Karpas-422 (cell line): ENCODE measurements at regions not wholly inside any gene's neighbourhood (a gene's known extent, or its start where the extent isn't known, plus 50 kb on each side); places are given as distances from the start of the nearest gene placed in this dataset.

ENCODE experiments used
- DNase-seq: peaks from one replicate; pipeline ENCODE4 v3.0.0-alpha.2; 2015
- H2AFZ ChIP-seq: fragments of 200-600 bp; sonication (generic); 2 replicates; pipeline ENCODE4 v1.6.1; 2014; ENCODE audit warnings: antibody characterized with exemption, low read length, mixed read lengths
- H3K27ac ChIP-seq: fragments of 200-600 bp; sonication (generic); 2 replicates; pipeline ENCODE4 v1.5.1; 2014; ENCODE audit warnings: mild to moderate bottlenecking, low read length, moderate library complexity
- H3K27me3 ChIP-seq: fragments of 200-600 bp; sonication (generic); 2 replicates; pipeline ENCODE4 v1.6.1; 2014; ENCODE audit warnings: low read length, mixed read lengths
- H3K36me3 ChIP-seq: fragments of 200-600 bp; sonication (generic); 2 replicates; pipeline ENCODE4 v1.6.1; 2014; ENCODE audit warnings: low read length, mixed read lengths; ENCODE audit not compliant: insufficient read depth
- H3K4me1 ChIP-seq: fragments of 200-600 bp; sonication (generic); 2 replicates; pipeline ENCODE4 v1.6.1; 2014; ENCODE audit warnings: mild to moderate bottlenecking, low read length, mixed read lengths
- H3K4me2 ChIP-seq: fragments of 200-600 bp; sonication (generic); 2 replicates; pipeline ENCODE4 v1.6.1; 2014; ENCODE audit warnings: low read length, low read depth, mild to moderate bottlenecking; ENCODE audit not compliant: poor library complexity, severe bottlenecking
- H3K4me3 ChIP-seq: fragments of 200-600 bp; sonication (generic); 2 replicates; pipeline ENCODE4 v1.5.1; 2014; ENCODE audit warnings: mild to moderate bottlenecking, antibody characterized with exemption, low read length, mixed read lengths
- H3K79me2 ChIP-seq: fragments of 200-600 bp; sonication (generic); 2 replicates; pipeline ENCODE4 v1.6.1; 2014; ENCODE audit warnings: mild to moderate bottlenecking, low read length, mixed read lengths
- H3K9ac ChIP-seq: fragments of 200-600 bp; sonication (generic); 2 replicates; pipeline ENCODE4 v1.6.0; 2014; ENCODE audit warnings: low read length
- H3K9me2 ChIP-seq: fragments of 200-600 bp; sonication (generic), shearing (Covaris generic); replicated peaks from 2 replicates; pipeline ENCODE4 v1.6.0; 2014; ENCODE audit warnings: mild to moderate bottlenecking, low read length, moderate library complexity; ENCODE audit not compliant: insufficient read depth
- H3K9me3 ChIP-seq: fragments of 300-700, 200-600 bp; sonication (generic); 2 replicates; pipeline ENCODE4 v1.6.1; 2014; ENCODE audit warnings: low read length, mixed read lengths
- H4K20me1 ChIP-seq: fragments of 200-600 bp; sonication (generic); 2 replicates; pipeline ENCODE4 v1.6.1; 2014; ENCODE audit warnings: mild to moderate bottlenecking, antibody characterized with exemption, low read length, low read depth; ENCODE audit not compliant: insufficient read depth

DNA sequence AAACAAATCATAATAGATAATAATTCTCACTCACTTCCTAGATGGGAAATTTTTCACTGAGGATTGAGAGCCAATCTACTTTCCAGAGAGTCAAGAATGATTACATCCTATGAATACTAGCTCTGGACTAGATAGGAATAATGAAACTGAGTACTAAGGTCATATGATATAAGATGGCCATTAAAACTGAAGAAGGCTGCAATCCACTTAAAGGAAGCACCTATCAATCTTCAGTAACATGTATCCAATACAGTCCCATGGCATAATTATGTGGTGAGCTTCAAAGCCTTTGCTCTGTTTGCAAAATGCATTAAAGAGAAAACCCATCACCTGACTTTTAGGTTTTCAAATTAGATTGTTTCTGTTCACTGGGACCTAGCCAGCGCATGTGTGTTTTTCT, 398.0 kb upstream of the MEIS1 start:
- Histone ChIP-seq H3K27ac (no peak overlapping the region), H3K27me3 (no peaks in the 10 kb centered on the region), H3K79me2 (no peaks in the 10 kb centered on the region), H3K9me3 (no peaks in the 10 kb centered on the region), H3K36me3 (no peaks in the 10 kb centered on the region), H3K4me3 (no peak overlapping the region), H3K9me2 (no peaks in the 10 kb centered on the region), H4K20me1 (no peaks in the 10 kb centered on the region), H3K4me1 (no peaks in the 10 kb centered on the region), H3K9ac (no peak overlapping the region), H3K4me2 (no peak overlapping the region), H2AFZ (no peak overlapping the region)
- DNase-seq: no peak

DNA sequence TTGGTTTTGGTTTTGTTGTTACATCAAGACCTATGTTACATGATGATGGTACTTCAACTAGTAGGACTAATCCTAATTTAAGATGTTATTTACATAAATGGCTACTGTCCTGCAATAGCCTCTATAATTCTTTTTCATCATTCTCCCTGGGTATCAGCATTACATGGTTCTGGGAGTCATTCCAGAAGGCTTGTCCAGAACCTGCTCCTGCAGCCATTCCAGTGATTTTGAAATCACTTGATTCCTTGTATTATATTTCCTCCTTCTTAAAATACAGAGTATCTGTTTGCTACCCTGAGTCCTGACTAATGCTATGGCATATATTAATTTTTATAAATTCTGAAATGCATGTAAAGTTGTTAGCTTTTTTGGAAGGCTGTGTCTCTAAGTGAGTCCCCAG, 400.5 kb upstream of the MEIS1 start:
- Histone ChIP-seq H3K36me3 (no peaks in the 10 kb centered on the region), H2AFZ (no peak overlapping the region), H3K4me2 (no peak overlapping the region), H3K27me3 (no peaks in the 10 kb centered on the region), H3K9me2 (no peaks in the 10 kb centered on the region), H4K20me1 (no peaks in the 10 kb centered on the region), H3K9me3 (no peaks in the 10 kb centered on the region), H3K79me2 (no peaks in the 10 kb centered on the region), H3K4me3 (no peak overlapping the region), H3K27ac (no peak overlapping the region), H3K4me1 (no peaks in the 10 kb centered on the region), H3K9ac (no peak overlapping the region)
- no peak for DNase-seq

DNA sequence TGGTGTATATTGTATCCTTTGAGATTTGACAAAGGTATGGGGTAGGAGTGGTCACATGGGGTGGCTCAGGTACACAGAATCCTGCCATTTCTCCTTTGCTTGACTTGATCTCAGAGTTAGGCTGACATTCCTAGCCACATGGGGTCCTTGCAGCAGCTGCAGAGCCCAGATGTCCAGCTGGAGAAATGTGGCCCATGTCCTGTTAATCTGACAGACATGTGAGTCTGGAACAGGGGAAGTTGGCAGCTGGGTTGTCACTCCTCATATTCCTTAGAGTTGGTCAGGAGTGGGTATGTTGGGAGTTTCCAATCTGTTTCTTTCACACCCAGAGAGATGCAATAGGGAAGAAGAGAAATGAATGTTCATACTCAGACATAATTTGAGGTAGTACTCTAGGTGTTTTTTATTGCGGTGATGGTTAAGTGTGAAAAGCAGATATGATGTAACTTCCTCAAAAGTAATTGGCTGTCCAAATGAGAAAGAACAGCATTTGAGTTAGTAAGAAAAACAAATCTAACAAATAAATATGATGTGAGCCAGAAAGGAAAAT, 402.6 kb upstream of the MEIS1 start:
- H3K9me2 ChIP-seq: no peaks in the 10 kb centered on the region
- no peak overlapping the region for H3K9ac ChIP-seq
- H3K4me3 ChIP-seq: no peak overlapping the region
- no peak overlapping the region for H2AFZ ChIP-seq
- no peak for DNase-seq
- no peaks in the 10 kb centered on the region for H3K4me1 ChIP-seq
- H3K9me3 ChIP-seq: no peaks in the 10 kb centered on the region
- no peak overlapping the region for H3K4me2 ChIP-seq
- H3K27ac ChIP-seq: no peak overlapping the region
- no peaks in the 10 kb centered on the region for H3K79me2 ChIP-seq
- H3K36me3 ChIP-seq: no peaks in the 10 kb centered on the region
- no peaks in the 10 kb centered on the region for H3K27me3 ChIP-seq
- H4K20me1 ChIP-seq: no peaks in the 10 kb centered on the region

DNA sequence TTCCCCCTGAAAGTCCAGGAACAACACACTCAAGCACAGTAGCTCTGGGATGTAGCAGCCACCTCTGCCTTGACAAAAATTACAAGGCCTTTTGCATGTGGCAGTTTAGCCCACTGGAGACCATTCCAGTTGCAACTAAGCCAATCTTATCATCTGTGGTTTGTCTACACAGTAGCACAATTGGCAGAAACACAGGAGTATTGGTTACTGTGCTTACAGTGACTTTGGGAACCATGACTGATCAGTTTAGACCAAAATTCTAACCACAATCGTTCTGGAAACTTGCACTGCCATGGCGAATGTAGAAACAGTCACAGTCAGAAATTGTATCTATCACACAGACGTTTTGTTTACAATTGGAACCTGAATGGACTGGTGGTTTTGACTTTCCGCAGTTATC, 403.7 kb upstream of the MEIS1 start:
- no peak for DNase-seq
- Histone ChIP-seq H3K4me1 (no peaks in the 10 kb centered on the region), H3K36me3 (no peaks in the 10 kb centered on the region), H3K9me3 (no peaks in the 10 kb centered on the region), H3K4me3 (no peak overlapping the region), H3K79me2 (no peaks in the 10 kb centered on the region), H3K4me2 (no peak overlapping the region), H2AFZ (no peak overlapping the region), H4K20me1 (no peaks in the 10 kb centered on the region), H3K9me2 (no peaks in the 10 kb centered on the region), H3K27ac (no peak overlapping the region), H3K27me3 (no peaks in the 10 kb centered on the region), H3K9ac (no peak overlapping the region)

DNA sequence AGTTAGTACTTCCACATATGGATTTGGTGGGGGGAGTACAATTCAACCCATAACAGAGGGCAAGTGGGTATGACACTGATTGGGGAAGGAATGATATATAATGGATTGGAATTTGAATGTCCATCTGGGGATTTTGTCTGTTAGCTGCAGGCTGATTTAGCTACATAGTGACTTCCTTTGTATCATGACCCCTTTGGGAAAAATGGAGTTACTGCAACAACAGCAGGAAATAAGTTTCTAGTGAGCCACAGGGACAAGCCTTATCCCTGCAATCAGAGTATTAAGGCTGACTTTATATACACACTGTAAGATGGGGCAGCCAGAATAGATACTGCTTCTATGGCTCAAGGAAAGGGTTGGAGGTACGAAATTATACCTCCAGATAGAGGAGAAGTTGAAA, 404.4 kb upstream of the MEIS1 start:
- H3K9ac ChIP-seq: no peak overlapping the region
- H3K27me3 ChIP-seq: no peaks in the 10 kb centered on the region
- no peaks in the 10 kb centered on the region for H3K9me3 ChIP-seq
- H3K36me3 ChIP-seq: no peaks in the 10 kb centered on the region
- H2AFZ ChIP-seq: no peak overlapping the region
- no peak overlapping the region for H3K4me2 ChIP-seq
- no peak overlapping the region for H3K27ac ChIP-seq
- no peak for DNase-seq
- H3K79me2 ChIP-seq: no peaks in the 10 kb centered on the region
- H4K20me1 ChIP-seq: no peaks in the 10 kb centered on the region
- H3K9me2 ChIP-seq: no peaks in the 10 kb centered on the region
- H3K4me1 ChIP-seq: no peaks in the 10 kb centered on the region
- no peak overlapping the region for H3K4me3 ChIP-seq

- Histone ChIP-seq H3K9me3 (no peaks in the 10 kb centered on the region), H4K20me1 (no peaks in the 10 kb centered on the region), H3K79me2 (no peaks in the 10 kb centered on the region), H3K27me3 (no peaks in the 10 kb centered on the region), H3K4me2 (no peak overlapping the region), H3K4me3 (no peak overlapping the region), H3K9ac (no peak overlapping the region), H3K9me2 (no peaks in the 10 kb centered on the region), H3K36me3 (no peaks in the 10 kb centered on the region), H3K27ac (no peak overlapping the region), H2AFZ (no peak overlapping the region), H3K4me1 (no peaks in the 10 kb centered on the region)
- DNase-seq: no peak
Observed at GRCh38 chr2:66024391-66024790, 410.5 kb upstream of the MEIS1 start.

GRCh38 chr2:66021296-66021695, 413.6 kb upstream of the MEIS1 start:
- no peak overlapping the region for H3K9ac ChIP-seq
- no peaks in the 10 kb centered on the region for H3K36me3 ChIP-seq
- H3K9me2 ChIP-seq: no peaks in the 10 kb centered on the region
- no peak overlapping the region for H2AFZ ChIP-seq
- no peaks in the 10 kb centered on the region for H3K4me1 ChIP-seq
- H3K27ac ChIP-seq: no peak overlapping the region
- H4K20me1 ChIP-seq: no peaks in the 10 kb centered on the region
- H3K79me2 ChIP-seq: no peaks in the 10 kb centered on the region
- DNase-seq: no peak
- H3K9me3 ChIP-seq: no peaks in the 10 kb centered on the region
- H3K4me3 ChIP-seq: no peak overlapping the region
- no peak overlapping the region for H3K4me2 ChIP-seq
- H3K27me3 ChIP-seq: no peaks in the 10 kb centered on the region

GRCh38 chr2:66017763-66018162, 417.2 kb upstream of the MEIS1 start:
- Histone ChIP-seq H3K36me3 (no peaks in the 10 kb centered on the region), H3K27me3 (no peaks in the 10 kb centered on the region), H3K4me1 (no peaks in the 10 kb centered on the region), H3K79me2 (no peaks in the 10 kb centered on the region), H3K9ac (no peak overlapping the region), H3K9me3 (no peaks in the 10 kb centered on the region), H3K4me3 (no peak overlapping the region), H3K27ac (no peak overlapping the region), H4K20me1 (no peaks in the 10 kb centered on the region), H2AFZ (no peak overlapping the region), H3K9me2 (no peaks in the 10 kb centered on the region), H3K4me2 (no peak overlapping the region)
- DNase-seq: no peak

DNA sequence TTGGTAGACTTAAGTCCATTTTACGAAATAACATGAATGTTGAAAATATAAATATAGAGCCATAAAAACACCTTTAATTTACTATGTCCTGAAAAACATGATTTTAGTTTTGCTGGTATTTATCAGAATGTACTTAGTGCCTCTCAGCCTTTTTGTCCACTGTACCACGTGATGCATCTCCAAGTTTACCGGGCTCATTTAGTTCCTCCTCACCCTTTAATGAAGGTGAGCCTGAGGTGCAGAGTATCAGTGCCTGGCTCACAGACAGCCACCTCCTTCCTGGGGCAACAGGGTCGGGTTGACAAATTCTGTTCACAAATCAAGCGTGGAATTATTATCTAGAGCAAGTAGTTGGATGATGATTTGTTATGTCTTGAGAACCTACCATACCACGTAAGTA, 420.5 kb upstream of the MEIS1 start:
- Histone ChIP-seq H3K36me3 (no peaks in the 10 kb centered on the region), H3K79me2 (no peaks in the 10 kb centered on the region), H3K27ac (no peak overlapping the region), H2AFZ (no peak overlapping the region), H3K9me2 (no peaks in the 10 kb centered on the region), H3K9me3 (no peaks in the 10 kb centered on the region), H4K20me1 (no peaks in the 10 kb centered on the region), H3K4me1 (no peaks in the 10 kb centered on the region), H3K4me3 (no peak overlapping the region), H3K9ac (no peak overlapping the region), H3K4me2 (no peak overlapping the region), H3K27me3 (0 out of 2 replicates have a peak, but pooled peaks cover 3% of the 10 kb centered on the region)
- DNase-seq: no peak
